GM13976 (cell line): ENCODE measurements at regions not wholly inside any gene's neighbourhood (a gene's known extent, or its start where the extent isn't known, plus 50 kb on each side); places are given as distances from the start of the nearest gene placed in this dataset.

Experiments used
- DNase-seq: peaks from one replicate; pipeline ENCODE4 v3.0.0; 2012; ENCODE audit warnings: low spot score
- CTCF ChIP-seq: IDR thresholded peaks from 2 replicates; pipeline ENCODE4 v1.5.1; 2012; ENCODE audit warnings: borderline replicate concordance, mild to moderate bottlenecking; ENCODE audit not compliant: insufficient read depth; ENCODE audit errors: extremely low read depth, missing control alignments, control extremely low read depth
- in situ Hi-C: fragments of 300-500 bp; cut with MboI; formaldehyde crosslinking; loops from one replicate; pipeline ENCODE4 v1.12.0; 2022; ENCODE audit warnings: low sequenced_read_pairs, mixed read lengths, inconsistent platforms; ENCODE audit not compliant: unreplicated experiment

- in situ Hi-C loops, result no loop called here
- no peak for DNase-seq
- no peak for TF ChIP-seq CTCF
Observed at GRCh38 chr10:118203461-118203860, 138.7 kb downstream of the FAM204A start.

DNA sequence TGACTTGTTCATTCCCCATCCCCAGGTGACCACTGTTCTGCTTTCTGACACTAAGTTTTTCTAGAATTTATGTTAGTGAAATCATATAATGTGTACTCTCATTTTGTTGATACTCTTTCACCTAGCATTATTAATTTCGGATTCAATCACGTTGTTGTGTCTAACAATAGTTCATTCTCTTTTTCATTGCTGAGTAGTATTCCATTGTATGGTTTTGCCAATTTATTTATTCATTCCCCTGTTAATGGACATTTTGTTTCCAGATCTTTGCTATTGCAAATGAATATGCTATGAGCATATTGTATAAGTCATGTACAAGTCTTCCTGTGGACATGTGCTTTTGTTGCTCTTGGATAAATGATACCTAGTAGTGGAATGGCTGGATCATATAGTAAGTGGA lies 146.4 kb downstream of the FAM204A start:
- in situ Hi-C loops, result no loop called here

DNA sequence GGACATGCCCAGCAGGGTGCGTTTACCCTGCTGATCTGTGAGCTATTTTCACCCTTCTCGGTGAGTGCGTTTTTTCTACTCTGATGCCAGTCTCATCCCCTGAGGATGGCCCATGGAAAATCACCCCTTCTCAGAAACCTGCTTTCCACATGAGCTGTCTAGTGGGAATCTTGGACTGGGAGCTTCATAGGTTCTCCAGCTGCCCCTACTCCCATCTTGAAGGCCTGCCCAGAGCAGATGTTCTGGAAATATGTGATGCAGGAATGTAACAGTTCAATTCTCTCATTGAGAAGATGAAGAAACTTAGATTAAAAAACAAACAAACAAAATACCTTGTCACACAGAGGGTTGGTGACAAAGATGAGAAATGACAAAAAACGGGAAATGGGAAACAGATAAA lies 146.9 kb upstream of the RAB11FIP2 start:
- in situ Hi-C loops, result no loop called here
- no peak for TF ChIP-seq CTCF
- no peak for DNase-seq

More for the DNA sequence above, 146.4 kb downstream of the FAM204A start:
- TF ChIP-seq CTCF, result no peak
- no peak for DNase-seq

DNA sequence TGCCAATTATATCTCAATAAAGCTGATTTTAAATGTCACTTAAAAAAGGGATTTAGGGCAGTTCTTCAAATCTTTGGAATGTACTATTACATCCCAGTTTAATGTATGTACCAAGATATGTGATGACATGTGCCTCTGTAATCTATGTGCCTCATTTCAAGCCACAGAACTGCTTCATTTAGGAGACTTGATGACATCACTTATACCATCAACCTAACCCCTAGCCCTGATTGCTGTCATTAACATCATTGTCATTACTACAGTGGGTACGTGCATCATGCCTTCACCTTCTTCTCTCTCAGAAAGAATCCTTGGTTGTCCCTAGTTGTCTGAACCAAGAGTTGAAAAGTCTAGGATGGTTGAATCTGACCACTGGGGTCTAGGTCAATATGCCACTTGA lies 134.3 kb upstream of the RAB11FIP2 start:
- no peak for TF ChIP-seq CTCF
- in situ Hi-C loops, result no loop called here
- no peak for DNase-seq

GRCh38 chr10:118175148-118175547 lies 128.4 kb upstream of the RAB11FIP2 start:
- in situ Hi-C loops, result no loop called here
- no peak for DNase-seq
- TF ChIP-seq CTCF, result no peak

DNA sequence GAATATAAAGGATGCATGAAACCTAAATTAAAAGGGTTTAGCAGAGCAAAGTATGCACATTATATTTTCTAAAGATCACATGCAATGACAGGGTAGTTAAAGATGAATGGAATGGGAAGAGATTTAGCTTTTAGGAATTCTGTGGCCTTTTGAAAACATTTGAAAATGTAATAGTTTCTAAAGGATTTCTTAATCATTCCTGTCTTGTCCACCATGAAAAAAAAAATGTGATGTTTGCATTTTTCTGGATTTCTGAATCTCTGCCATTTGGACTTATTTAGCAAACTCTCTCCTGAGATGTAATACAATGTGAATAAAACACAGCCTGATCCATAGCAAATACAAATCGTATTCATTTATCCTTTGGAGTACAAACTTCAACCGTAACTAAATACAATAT lies 126.6 kb upstream of the RAB11FIP2 start:
- in situ Hi-C loops, result no loop called here
- DNase-seq, result no peak

More for the DNA sequence above, 126.6 kb upstream of the RAB11FIP2 start:
- TF ChIP-seq CTCF, result no peak
